ENCODE measurements at regions not wholly inside any gene's neighbourhood (a gene's known extent, or its start where the extent isn't known, plus 50 kb on each side); places are given as distances from the start of the nearest gene placed in this dataset.

GRCh38 chr17:34201767-34202166 is 53.3 kb upstream of the CCL2 start:
- DNase-seq (ENCODE audit: low spot score) = no peak
- intact Hi-C loops (cut with DNase I) = loop anchor here (5.0 kb wide), 1 partner anchor 41 kb away; no protein-coding TSS in a partner anchor

GRCh38 chr17:34203018-34203638 is 52.0 kb upstream of the CCL2 start:
- intact Hi-C loops (cut with DNase I) = loop anchor here (5.0 kb wide), 1 partner anchor 39 kb away; no protein-coding TSS in a partner anchor
- DNase-seq (ENCODE audit: low spot score) = no peak

GRCh38 chr17:34204402-34204801 is 50.7 kb upstream of the CCL2 start:
- intact Hi-C loops (cut with DNase I) = loop anchor here (5.0 kb wide), 1 partner anchor 38 kb away; no protein-coding TSS in a partner anchor
- no peak for DNase-seq (ENCODE audit: low spot score)
